ENCODE measurements at regions not wholly inside any gene's neighbourhood (a gene's known extent, or its start where the extent isn't known, plus 50 kb on each side); places are given as distances from the start of the nearest gene placed in this dataset.

DNA sequence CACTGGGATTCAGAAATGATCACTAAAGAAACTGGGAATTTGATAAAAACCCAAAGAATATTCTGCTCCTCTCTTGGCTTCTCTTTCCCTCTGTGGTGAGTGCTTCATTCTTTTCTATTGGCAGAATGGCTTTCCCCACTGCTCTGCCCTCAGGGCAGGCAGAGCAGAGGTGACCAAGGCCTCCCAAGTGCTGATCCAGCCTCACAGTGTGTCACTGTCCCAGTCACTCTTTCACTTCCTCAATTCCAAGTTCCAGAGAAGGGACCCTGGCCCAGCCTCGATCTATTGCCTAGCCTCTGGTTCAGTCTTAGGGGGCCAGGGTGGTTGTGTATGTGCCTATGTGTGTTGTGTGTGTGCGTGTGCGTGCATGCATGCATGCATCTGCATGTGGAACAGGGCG, 180.6 kb upstream of the TMTC4 start:
- Histone ChIP-seq H3K4me3 (ENCODE audit: low read depth, low read length, poor library complexity, severe bottlenecking) (no peak overlapping the region), H3K4me1 (ENCODE audit: insufficient read depth, low read length, poor library complexity, severe bottlenecking) (no peaks in the 10 kb centered on the region), H3K9me2 (ENCODE audit: insufficient read depth, low read length) (no peaks in the 10 kb centered on the region), H3K9me3 (ENCODE audit: low read length) (no peaks in the 10 kb centered on the region), H3K4me2 (ENCODE audit: low read length) (no peak overlapping the region), H3K79me2 (ENCODE audit: insufficient read depth, low read depth, low read length) (no peaks in the 10 kb centered on the region), H4K20me1 (ENCODE audit: insufficient read depth, low read length) (no peaks in the 10 kb centered on the region), H2AFZ (ENCODE audit: low read length) (no peak overlapping the region), H3K27ac (ENCODE audit: low read depth, low read length, poor library complexity, severe bottlenecking) (no peak overlapping the region), H3K36me3 (ENCODE audit: insufficient read depth, low read length) (no peaks in the 10 kb centered on the region)
- intact Hi-C loops (cut with micrococcal nuclease; ENCODE audit: unreplicated experiment): no loop called here
- ChIA-PET POLR2A (no interaction called here), CTCF (ENCODE audit: unreplicated experiment) (no interaction called here)
- BruUV-seq (replicated peaks): no TSS peak
- DNase-seq (ENCODE audit: low spot score): no peak
- TF ChIP-seq, protein P1, sequence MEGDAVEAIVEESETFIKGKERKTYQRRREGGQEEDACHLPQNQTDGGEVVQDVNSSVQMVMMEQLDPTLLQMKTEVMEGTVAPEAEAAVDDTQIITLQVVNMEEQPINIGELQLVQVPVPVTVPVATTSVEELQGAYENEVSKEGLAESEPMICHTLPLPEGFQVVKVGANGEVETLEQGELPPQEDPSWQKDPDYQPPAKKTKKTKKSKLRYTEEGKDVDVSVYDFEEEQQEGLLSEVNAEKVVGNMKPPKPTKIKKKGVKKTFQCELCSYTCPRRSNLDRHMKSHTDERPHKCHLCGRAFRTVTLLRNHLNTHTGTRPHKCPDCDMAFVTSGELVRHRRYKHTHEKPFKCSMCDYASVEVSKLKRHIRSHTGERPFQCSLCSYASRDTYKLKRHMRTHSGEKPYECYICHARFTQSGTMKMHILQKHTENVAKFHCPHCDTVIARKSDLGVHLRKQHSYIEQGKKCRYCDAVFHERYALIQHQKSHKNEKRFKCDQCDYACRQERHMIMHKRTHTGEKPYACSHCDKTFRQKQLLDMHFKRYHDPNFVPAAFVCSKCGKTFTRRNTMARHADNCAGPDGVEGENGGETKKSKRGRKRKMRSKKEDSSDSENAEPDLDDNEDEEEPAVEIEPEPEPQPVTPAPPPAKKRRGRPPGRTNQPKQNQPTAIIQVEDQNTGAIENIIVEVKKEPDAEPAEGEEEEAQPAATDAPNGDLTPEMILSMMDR (conservative IDR thresholded peaks at IDR 0.05; ENCODE audit: low read length): no peak
- TF ChIP-seq EZH2phosphoT487 (IDR thresholded peaks at IDR 0.05; ENCODE audit: borderline replicate concordance, low read depth, low read length): no peak

GRCh38 chr13:100854006-100854405, 179.4 kb upstream of the TMTC4 start:
- no peaks in the 10 kb centered on the region for H3K9me2 ChIP-seq (ENCODE audit: insufficient read depth, low read length)
- POLR2A ChIA-PET: no interaction called here
- no peaks in the 10 kb centered on the region for H3K36me3 ChIP-seq (ENCODE audit: insufficient read depth, low read length)
- H3K4me3 ChIP-seq (ENCODE audit: low read depth, low read length, poor library complexity, severe bottlenecking): no peak overlapping the region
- DNase-seq (ENCODE audit: low spot score): no peak
- H3K4me1 ChIP-seq (ENCODE audit: insufficient read depth, low read length, poor library complexity, severe bottlenecking): no peaks in the 10 kb centered on the region
- no TSS peak for BruUV-seq (replicated peaks)
- H3K79me2 ChIP-seq (ENCODE audit: insufficient read depth, low read depth, low read length): no peaks in the 10 kb centered on the region
- intact Hi-C loops (cut with micrococcal nuclease; ENCODE audit: unreplicated experiment): no loop called here
- no peak overlapping the region for H3K4me2 ChIP-seq (ENCODE audit: low read length)
- H3K27ac ChIP-seq (ENCODE audit: low read depth, low read length, poor library complexity, severe bottlenecking): no peak overlapping the region
- no peaks in the 10 kb centered on the region for H3K9me3 ChIP-seq (ENCODE audit: low read length)
- CTCF ChIA-PET (ENCODE audit: unreplicated experiment): no interaction called here
- no peaks in the 10 kb centered on the region for H4K20me1 ChIP-seq (ENCODE audit: insufficient read depth, low read length)
- TF ChIP-seq EZH2phosphoT487 (IDR thresholded peaks at IDR 0.05; ENCODE audit: borderline replicate concordance, low read depth, low read length): no peak
- TF ChIP-seq, protein P1 (conservative IDR thresholded peaks at IDR 0.05; ENCODE audit: low read length): no peak
- no peak overlapping the region for H2AFZ ChIP-seq (ENCODE audit: low read length)

DNA sequence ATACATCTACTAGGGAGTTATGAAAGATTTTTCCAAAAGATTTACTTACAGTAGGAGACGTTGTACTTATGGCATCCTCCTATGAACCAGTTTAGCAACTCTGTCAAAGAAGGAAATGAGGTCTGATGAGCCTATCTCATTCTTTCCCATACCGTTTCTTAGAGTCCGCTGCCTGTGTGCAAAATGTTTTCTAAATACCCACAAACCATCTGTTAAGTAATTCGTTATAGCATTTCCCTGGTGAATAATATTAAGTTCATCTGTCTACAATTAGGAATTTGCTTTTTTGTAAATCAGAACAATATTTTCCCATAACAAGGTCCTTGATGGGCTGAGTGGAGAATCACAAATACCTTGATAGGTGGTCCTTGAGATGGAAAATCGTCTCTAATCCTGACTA, 178.8 kb upstream of the TMTC4 start:
- no peaks in the 10 kb centered on the region for H3K9me3 ChIP-seq (ENCODE audit: low read length)
- BruUV-seq (replicated peaks): no TSS peak
- intact Hi-C loops (cut with micrococcal nuclease; ENCODE audit: unreplicated experiment): no loop called here
- no peak overlapping the region for H2AFZ ChIP-seq (ENCODE audit: low read length)
- no peaks in the 10 kb centered on the region for H3K79me2 ChIP-seq (ENCODE audit: insufficient read depth, low read depth, low read length)
- no peaks in the 10 kb centered on the region for H3K4me1 ChIP-seq (ENCODE audit: insufficient read depth, low read length, poor library complexity, severe bottlenecking)
- H3K4me2 ChIP-seq (ENCODE audit: low read length): no peak overlapping the region
- H3K9me2 ChIP-seq (ENCODE audit: insufficient read depth, low read length): no peaks in the 10 kb centered on the region
- no peak overlapping the region for H3K4me3 ChIP-seq (ENCODE audit: low read depth, low read length, poor library complexity, severe bottlenecking)
- H4K20me1 ChIP-seq (ENCODE audit: insufficient read depth, low read length): no peaks in the 10 kb centered on the region
- no peaks in the 10 kb centered on the region for H3K36me3 ChIP-seq (ENCODE audit: insufficient read depth, low read length)
- ChIA-PET CTCF (ENCODE audit: unreplicated experiment) (no interaction called here), POLR2A (no interaction called here)
- TF ChIP-seq, protein P1 (conservative IDR thresholded peaks at IDR 0.05; ENCODE audit: low read length): no peak
- no peak for TF ChIP-seq EZH2phosphoT487 (IDR thresholded peaks at IDR 0.05; ENCODE audit: borderline replicate concordance, low read depth, low read length)
- H3K27ac ChIP-seq (ENCODE audit: low read depth, low read length, poor library complexity, severe bottlenecking): no peak overlapping the region
- DNase-seq (ENCODE audit: low spot score): no peak

Data from OCI-LY7 (cell line).